C4-2B (cell line): ENCODE measurements at regions not wholly inside any gene's neighbourhood (a gene's known extent, or its start where the extent isn't known, plus 50 kb on each side); places are given as distances from the start of the nearest gene placed in this dataset.
"Not testable (repeated sequence)": the region's sequence is repeated elsewhere in the genome, so short reads cannot be mapped to it uniquely, and the experiment has no call there.

Experiments used
- H3K27ac ChIP-seq: fragments of 450-650 bp; 2 replicates; pipeline ENCODE4 v1.5.1; 2017
- CTCF ChIP-seq: fragments of 450-650 bp; conservative IDR thresholded peaks from 2 replicates; pipeline ENCODE4 v1.5.1; 2017; ENCODE audit warnings: mild to moderate bottlenecking
- ZFX ChIP-seq: fragments of 450-650 bp; IDR thresholded peaks from 2 replicates; pipeline ENCODE4 v1.6.1; 2017

GRCh38 chr12:129973236-129973961 lies 69.6 kb upstream of the TMEM132D start:
- no peak overlapping the region for H3K27ac ChIP-seq
- TF ChIP-seq ZFX, result no peak
- TF ChIP-seq CTCF, result no peak

- no peak for TF ChIP-seq ZFX
- TF ChIP-seq CTCF, result no peak
- H3K27ac ChIP-seq, result no peak overlapping the region
Observed at GRCh38 chr12:129984106-129984505, 80.3 kb upstream of the TMEM132D start.

- TF ChIP-seq CTCF, result no peak
- no peak for TF ChIP-seq ZFX
- H3K27ac ChIP-seq, result no peak overlapping the region
Observed at GRCh38 chr12:129987841-129988240, 84.0 kb upstream of the TMEM132D start.

GRCh38 chr12:129994634-129995033 lies 90.8 kb upstream of the TMEM132D start:
- H3K27ac ChIP-seq, result no peak overlapping the region
- TF ChIP-seq CTCF, result no peak
- TF ChIP-seq ZFX, result no peak

- no peak overlapping the region for H3K27ac ChIP-seq
- TF ChIP-seq CTCF, result no peak
- no peak for TF ChIP-seq ZFX
Observed at GRCh38 chr12:129997239-129997638, 93.4 kb upstream of the TMEM132D start.

GRCh38 chr12:130004310-130004877 lies 100.6 kb upstream of the TMEM132D start:
- not testable (repeated sequence) for H3K27ac ChIP-seq

GRCh38 chr12:130007771-130008170 lies 103.9 kb upstream of the TMEM132D start:
- no peak overlapping the region for H3K27ac ChIP-seq
- no peak for TF ChIP-seq ZFX
- TF ChIP-seq CTCF, result no peak

GRCh38 chr12:130008241-130008640 lies 104.4 kb upstream of the TMEM132D start:
- no peak for TF ChIP-seq CTCF
- no peak for TF ChIP-seq ZFX
- H3K27ac ChIP-seq, result no peak overlapping the region
